RWPE2 (cell line): ENCODE measurements at regions not wholly inside any gene's neighbourhood (a gene's known extent, or its start where the extent isn't known, plus 50 kb on each side); places are given as distances from the start of the nearest gene placed in this dataset.
"Not testable (repeated sequence)": the region's sequence is repeated elsewhere in the genome, so short reads cannot be mapped to it uniquely, and the experiment has no call there.

Source experiments
- ATAC-seq: fragments of 200-7000 bp; cut with Tn5 transposase; 3 replicates; pipeline ENCODE4 v1.9.1; 2021; ENCODE audit warnings: low read depth
- DNase-seq: peaks from one replicate; pipeline ENCODE4 v3.0.0-alpha.2; 2020; ENCODE audit warnings: low spot score
- H3K27ac ChIP-seq: fragments of 450-650 bp; 2 replicates; pipeline ENCODE4 v1.5.1; 2017; ENCODE audit warnings: mild to moderate bottlenecking; ENCODE audit not compliant: poor library complexity, severe bottlenecking
- H3K27me3 ChIP-seq: fragments of 250-450 bp; sonication (Bioruptor Pico); 2 replicates; pipeline ENCODE4 v1.5.1; 2021; ENCODE audit warnings: mild to moderate bottlenecking, moderate library complexity; ENCODE audit not compliant: insufficient read depth, poor library complexity, severe bottlenecking
- H3K36me3 ChIP-seq: fragments of 250-450 bp; sonication (Bioruptor Pico); 2 replicates; pipeline ENCODE4 v1.5.1; 2020; ENCODE audit warnings: low read depth, mild to moderate bottlenecking, moderate library complexity
- H3K4me1 ChIP-seq: fragments of 250-450 bp; sonication (Bioruptor Pico); 2 replicates; pipeline ENCODE4 v1.5.1; 2021; ENCODE audit warnings: mild to moderate bottlenecking, moderate library complexity; ENCODE audit not compliant: insufficient read depth, poor library complexity, severe bottlenecking
- H3K4me3 ChIP-seq: fragments of 250-450 bp; sonication (Bioruptor Pico); 2 replicates; pipeline ENCODE4 v1.5.1; 2021; ENCODE audit warnings: mild to moderate bottlenecking, moderate library complexity; ENCODE audit not compliant: severe bottlenecking
- H3K9me3 ChIP-seq: fragments of 250-450 bp; sonication (Bioruptor Pico); 2 replicates; pipeline ENCODE4 v1.5.1; 2021; ENCODE audit warnings: mild to moderate bottlenecking, moderate library complexity; ENCODE audit not compliant: severe bottlenecking
- CTCF ChIP-seq: fragments of 450-650 bp; IDR thresholded peaks from one replicate; pipeline ENCODE4 v1.5.1; 2017; ENCODE audit warnings: mild to moderate bottlenecking, moderate library complexity; ENCODE audit not compliant: poor library complexity, severe bottlenecking

- Histone ChIP-seq H3K4me3 (no peak overlapping the region), H3K27me3 (no peaks in the 10 kb centered on the region), H3K36me3 (no peaks in the 10 kb centered on the region), H3K27ac (no peak overlapping the region), H3K4me1 (no peaks in the 10 kb centered on the region), H3K9me3 (no peaks in the 10 kb centered on the region)
- ATAC-seq (no peak), DNase-seq (no peak)
- no peak for TF ChIP-seq CTCF
Observed at GRCh38 chr2:35116151-35116550, 1239.4 kb upstream of the CRIM1 start.

- ATAC-seq, result peak; percentile 50; the same call in 2 of the 3 replicates
- Histone ChIP-seq H3K27ac (no peak overlapping the region), H3K36me3 (no peaks in the 10 kb centered on the region), H3K4me1 (no peaks in the 10 kb centered on the region), H3K27me3 (no peaks in the 10 kb centered on the region), H3K9me3 (no peaks in the 10 kb centered on the region), H3K4me3 (no peak overlapping the region)
- no peak for DNase-seq
- peak; percentile 48 for TF ChIP-seq CTCF
Observed at GRCh38 chr2:35114765-35115164, 1240.8 kb upstream of the CRIM1 start.

- H3K9me3 ChIP-seq, H3K4me1 ChIP-seq, ATAC-seq, H3K4me3 ChIP-seq, DNase-seq, H3K27me3 ChIP-seq, H3K36me3 ChIP-seq, H3K27ac ChIP-seq: not testable (repeated sequence)
Observed at GRCh38 chr2:35112367-35112766, 1243.2 kb upstream of the CRIM1 start.

GRCh38 chr2:35104309-35104708, 1251.3 kb upstream of the CRIM1 start:
- Histone ChIP-seq H3K36me3 (no peaks in the 10 kb centered on the region), H3K27ac (no peak overlapping the region), H3K27me3 (no peaks in the 10 kb centered on the region), H3K4me3 (no peak overlapping the region), H3K9me3 (no peaks in the 10 kb centered on the region), H3K4me1 (no peaks in the 10 kb centered on the region)
- TF ChIP-seq CTCF, result no peak
- ATAC-seq (no peak), DNase-seq (no peak)

- no peaks in the 10 kb centered on the region for H3K9me3 ChIP-seq
- no peaks in the 10 kb centered on the region for H3K4me1 ChIP-seq
- DNase-seq (no peak), ATAC-seq (no peak)
- no peak overlapping the region for H3K4me3 ChIP-seq
- no peaks in the 10 kb centered on the region for H3K36me3 ChIP-seq
- H3K27me3 ChIP-seq, result no peaks in the 10 kb centered on the region
- no peak overlapping the region for H3K27ac ChIP-seq
- no peak for TF ChIP-seq CTCF
Observed at GRCh38 chr2:35099342-35099741, 1256.2 kb upstream of the CRIM1 start.
